Lower leg skin (tissue), 4 donors: ENCODE measurements at regions not wholly inside any gene's neighbourhood (a gene's known extent, or its start where the extent isn't known, plus 50 kb on each side); places are given as distances from the start of the nearest gene placed in this dataset.

Experiments used
- DNase-seq, 2 donors: peaks; one replicate each; pipeline ENCODE4 v3.0.0-alpha.2; 2019; ENCODE audit warnings: low spot score in 2 of 2
- H3K4me3 ChIP-seq: fragments of 200-600 bp; sonication (generic); 2 replicates; pipeline ENCODE4 v1.5.1; 2017; ENCODE audit warnings: mild to moderate bottlenecking, low read depth; ENCODE audit not compliant: poor library complexity, severe bottlenecking
- POLR2A ChIP-seq, 2 donors: fragments of 450-650 bp; IDR thresholded peaks; one replicate each; pipeline ENCODE4 v1.6.1; 2016 to 2017; ENCODE audit warnings: antibody characterized with exemption in 2 of 2, mild to moderate bottlenecking in 1 of 2, moderate library complexity in 1 of 2
- WGBS, 2 donors: methylation state at CpG; one replicate each; pipeline ENCODE4 v1.1.5; 2018; 5-methylcytosine and 5-hydroxymethylcytosine counted together
- intact Hi-C: fragments of 100-400 bp; cut with DNase I; formaldehyde crosslinking; loops from one replicate; pipeline ENCODE4 v1.15.0; 2023; ENCODE audit warnings: low total_unique reads
- TF ChIP-seq, protein P1 (sequence below), 3 donors: fragments of 450-650 bp; IDR thresholded peaks; one replicate each; pipeline ENCODE4 v1.5.1; 2016; ENCODE audit warnings: antibody characterized with exemption in 3 of 3, mild to moderate bottlenecking in 3 of 3, moderate library complexity in 2 of 3

DNA sequence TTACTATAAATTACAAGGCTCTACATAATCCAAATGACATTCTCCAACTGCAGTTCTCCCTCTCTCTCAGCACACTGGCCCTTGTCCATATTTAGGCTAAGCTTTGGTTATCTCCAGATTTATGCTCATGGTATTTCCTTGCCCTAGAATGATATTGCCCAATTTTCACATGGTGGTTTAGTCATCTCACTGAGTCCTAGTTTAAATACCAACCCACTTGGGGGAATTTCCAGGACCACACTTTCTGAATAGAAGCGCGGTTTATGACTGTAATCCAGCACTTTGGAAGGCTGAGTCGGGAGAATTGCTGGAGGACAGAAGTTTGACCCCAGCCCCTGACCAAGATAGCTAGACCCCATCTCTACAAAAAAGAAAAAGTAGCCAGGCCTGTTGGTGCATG is 280.1 kb upstream of the MON1B start:
- intact Hi-C loops, result no loop called here
- H3K4me3 ChIP-seq, result no peak overlapping the region
- TF ChIP-seq, protein P1, sequence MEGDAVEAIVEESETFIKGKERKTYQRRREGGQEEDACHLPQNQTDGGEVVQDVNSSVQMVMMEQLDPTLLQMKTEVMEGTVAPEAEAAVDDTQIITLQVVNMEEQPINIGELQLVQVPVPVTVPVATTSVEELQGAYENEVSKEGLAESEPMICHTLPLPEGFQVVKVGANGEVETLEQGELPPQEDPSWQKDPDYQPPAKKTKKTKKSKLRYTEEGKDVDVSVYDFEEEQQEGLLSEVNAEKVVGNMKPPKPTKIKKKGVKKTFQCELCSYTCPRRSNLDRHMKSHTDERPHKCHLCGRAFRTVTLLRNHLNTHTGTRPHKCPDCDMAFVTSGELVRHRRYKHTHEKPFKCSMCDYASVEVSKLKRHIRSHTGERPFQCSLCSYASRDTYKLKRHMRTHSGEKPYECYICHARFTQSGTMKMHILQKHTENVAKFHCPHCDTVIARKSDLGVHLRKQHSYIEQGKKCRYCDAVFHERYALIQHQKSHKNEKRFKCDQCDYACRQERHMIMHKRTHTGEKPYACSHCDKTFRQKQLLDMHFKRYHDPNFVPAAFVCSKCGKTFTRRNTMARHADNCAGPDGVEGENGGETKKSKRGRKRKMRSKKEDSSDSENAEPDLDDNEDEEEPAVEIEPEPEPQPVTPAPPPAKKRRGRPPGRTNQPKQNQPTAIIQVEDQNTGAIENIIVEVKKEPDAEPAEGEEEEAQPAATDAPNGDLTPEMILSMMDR (IDR thresholded peaks at IDR 0.05), result no peak
- TF ChIP-seq POLR2A (IDR thresholded peaks at IDR 0.05), result no peak
- 80 to 84% methylated on average over 3 of the region's 3 CpGs for WGBS, 2 donors
- DNase-seq, result no peak

DNA sequence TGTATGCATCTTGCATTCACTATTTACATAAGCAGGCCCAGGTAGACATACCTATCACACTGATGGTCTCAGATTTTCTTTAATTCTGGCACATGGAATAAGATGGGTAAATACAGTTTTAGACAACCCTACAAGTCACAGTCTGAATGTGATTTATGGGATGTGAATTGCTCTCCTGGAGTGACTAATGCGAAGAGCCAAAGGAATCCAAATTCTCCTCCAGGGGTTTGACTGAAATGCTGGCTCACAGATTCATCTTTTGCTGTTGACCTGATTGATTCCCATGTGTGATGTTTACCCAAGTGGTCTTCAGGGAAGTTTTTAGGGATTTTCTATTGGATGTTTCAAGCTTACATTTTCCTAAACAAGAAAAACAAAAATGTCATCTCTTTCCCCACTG is 277.9 kb upstream of the MON1B start:
- intact Hi-C loops, result no loop called here
- TF ChIP-seq, protein P1 (IDR thresholded peaks at IDR 0.05), result no peak
- TF ChIP-seq POLR2A (IDR thresholded peaks at IDR 0.05), result no peak
- WGBS, 2 donors, result 49 to 70% methylated on average over 1 of the region's 1 CpG
- H3K4me3 ChIP-seq, result no peak overlapping the region
- no peak for DNase-seq

DNA sequence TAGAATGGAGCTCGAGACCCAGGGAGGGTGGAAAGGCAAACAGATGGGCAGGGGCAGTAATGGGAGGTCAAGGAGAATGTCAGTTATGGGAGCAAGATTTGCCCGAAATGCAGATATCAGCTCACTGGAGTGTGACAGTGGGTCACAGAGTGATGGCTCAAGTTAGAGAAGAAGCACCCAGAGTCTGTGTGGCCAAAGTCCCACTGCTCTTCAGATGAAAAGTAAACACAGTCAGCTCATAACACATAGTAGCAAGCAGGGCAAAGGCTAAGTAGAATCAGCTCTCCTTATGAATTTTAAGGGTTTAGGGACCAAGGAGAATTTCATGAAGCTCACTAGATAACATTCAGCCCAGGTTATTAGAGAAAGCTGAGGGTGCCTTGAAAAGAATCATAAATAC is 264.9 kb upstream of the MON1B start:
- WGBS, 2 donors, result 81 to 89% methylated on average over 2 of the region's 2 CpGs
- intact Hi-C loops, result no loop called here
- no peak for DNase-seq
- H3K4me3 ChIP-seq, result no peak overlapping the region
- TF ChIP-seq, protein P1 (IDR thresholded peaks at IDR 0.05), result no peak
- TF ChIP-seq POLR2A (IDR thresholded peaks at IDR 0.05), result no peak

DNA sequence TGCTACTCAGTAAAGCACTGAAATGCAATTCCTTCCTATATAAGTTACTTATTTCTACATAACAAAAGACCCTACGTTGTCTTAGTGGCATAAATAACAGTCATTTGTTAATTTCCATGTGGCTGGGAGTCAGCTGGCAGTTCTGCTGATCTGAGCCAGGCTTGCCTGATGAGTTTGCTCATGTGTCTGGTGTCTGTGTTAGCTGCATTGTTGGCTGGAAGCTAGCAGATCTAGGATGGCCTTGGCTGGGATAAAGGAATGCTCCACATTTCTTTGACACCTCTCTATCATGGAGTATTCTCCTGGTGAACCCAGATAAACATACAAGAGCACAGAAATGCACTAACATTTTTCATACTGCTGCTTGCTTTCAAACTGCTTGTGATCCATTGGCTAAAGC is 264.4 kb upstream of the MON1B start:
- H3K4me3 ChIP-seq, result no peak overlapping the region
- no peak for DNase-seq
- no peak for TF ChIP-seq POLR2A (IDR thresholded peaks at IDR 0.05)
- TF ChIP-seq, protein P1 (IDR thresholded peaks at IDR 0.05), result no peak
- WGBS, 2 donors, result 29 to 33% methylated on average over 1 of the region's 1 CpG
- intact Hi-C loops, result no loop called here

DNA sequence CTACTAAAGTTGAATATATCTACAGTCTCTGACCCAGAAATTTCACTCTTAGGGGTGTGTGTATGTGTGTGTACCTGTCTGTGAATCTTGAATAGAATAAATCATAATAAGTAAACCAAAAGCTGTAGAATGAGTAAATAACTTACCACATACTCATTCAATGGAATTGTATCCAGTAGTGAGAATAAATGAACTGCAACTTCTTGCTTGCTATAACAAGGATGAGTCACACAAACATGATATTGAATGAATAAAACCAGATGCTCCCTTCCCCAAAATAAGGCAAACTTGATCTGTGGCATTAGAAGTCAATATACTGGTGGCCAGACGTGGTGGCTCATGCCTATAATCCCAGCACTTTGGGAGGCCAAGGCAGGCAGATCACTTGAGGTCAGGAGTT is 259.8 kb upstream of the MON1B start:
- intact Hi-C loops, result no loop called here
- WGBS, 2 donors, result 55 to 71% methylated on average over 1 of the region's 1 CpG
- TF ChIP-seq, protein P1 (IDR thresholded peaks at IDR 0.05), result no peak
- TF ChIP-seq POLR2A (IDR thresholded peaks at IDR 0.05), result no peak
- no peak for DNase-seq
- no peak overlapping the region for H3K4me3 ChIP-seq

DNA sequence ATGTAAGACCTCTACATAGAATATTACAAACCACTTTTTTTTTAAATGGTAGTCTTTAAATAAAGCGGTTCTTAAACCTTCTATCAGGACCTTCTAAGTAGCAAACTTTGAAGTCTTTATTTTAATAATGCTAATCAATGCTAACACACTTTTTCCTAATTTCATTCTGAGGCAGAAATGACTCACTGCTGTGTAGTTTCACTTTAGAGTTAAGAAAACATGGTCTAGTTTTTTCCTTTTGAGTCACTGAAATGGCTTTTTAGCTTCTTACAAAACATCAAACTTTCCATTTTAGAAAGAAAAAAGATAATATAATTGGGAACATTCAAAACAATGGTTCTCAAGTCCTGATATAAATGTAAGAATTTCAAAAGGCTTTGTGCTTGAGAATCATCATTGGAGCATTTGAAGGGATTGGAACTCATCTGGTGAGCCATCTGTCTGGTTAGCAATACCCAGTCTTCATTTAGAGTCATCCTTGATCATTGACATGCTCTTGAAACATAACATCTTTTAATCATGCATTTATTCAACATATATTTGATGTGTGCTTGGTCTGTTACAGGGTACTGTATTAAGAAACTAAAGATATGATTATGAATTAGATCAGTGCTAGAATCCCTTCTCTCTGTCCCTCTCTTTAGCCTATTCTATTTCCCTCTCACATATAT is 258.3 kb upstream of the MON1B start:
- intact Hi-C loops, result no loop called here
- TF ChIP-seq, protein P1 (IDR thresholded peaks at IDR 0.05), result no peak
- TF ChIP-seq POLR2A (IDR thresholded peaks at IDR 0.05), result no peak
- WGBS, 2 donors, result 79 to 85% methylated on average over 1 of the region's 1 CpG
- DNase-seq, result no peak
- no peak overlapping the region for H3K4me3 ChIP-seq
